CD4-positive, CD25-positive, alpha-beta regulatory T cell (primary cell): ENCODE measurements at regions not wholly inside any gene's neighbourhood (a gene's known extent, or its start where the extent isn't known, plus 50 kb on each side); places are given as distances from the start of the nearest gene placed in this dataset.

Source experiments
- ATAC-seq, 2 donors: fragments of 150-1000 bp; cut with Tn5 transposase; one replicate each; pipeline ENCODE4 v1.10.0; 2021; ENCODE audit warnings: low read depth in 2 of 2, moderate number of reproducible peaks in 2 of 2, moderate library complexity in 1 of 2
- DNase-seq, 3 donors: peaks; one replicate each; pipeline versions ENCODE4 v3.0.0 to v3.0.0-alpha.2; 2012 to 2022; ENCODE audit warnings: mixed read lengths in 1 of 3
- H3K27ac ChIP-seq: one replicate; pipeline ENCODE4 v1.7.0; 2013; ENCODE audit warnings: mild to moderate bottlenecking, low read length; ENCODE audit not compliant: insufficient read depth, poor library complexity, severe bottlenecking
- H3K27me3 ChIP-seq: one replicate; pipeline ENCODE4 v1.7.0; 2013; ENCODE audit warnings: low read length; ENCODE audit not compliant: control insufficient read depth, insufficient read depth
- H3K36me3 ChIP-seq: one replicate; pipeline ENCODE4 v1.7.0; 2013; ENCODE audit warnings: mild to moderate bottlenecking, low read length, moderate library complexity; ENCODE audit not compliant: control insufficient read depth, insufficient read depth
- H3K4me1 ChIP-seq: 2 replicates; pipeline ENCODE4 v1.7.0; 2013; ENCODE audit warnings: mild to moderate bottlenecking, low read length; ENCODE audit not compliant: insufficient read depth, control insufficient read depth, poor library complexity, severe bottlenecking
- H3K4me3 ChIP-seq: one replicate; pipeline ENCODE4 v1.7.0; 2013; ENCODE audit warnings: low read depth, mild to moderate bottlenecking, low read length, moderate library complexity
- H3K9me3 ChIP-seq, 2 experiments: 1 replicate in 1 of 2; 2 replicates in 1 of 2; pipeline ENCODE4 v1.7.0; 2013; ENCODE audit warnings: low read length in 2 of 2, mild to moderate bottlenecking in 1 of 2, moderate library complexity in 1 of 2; ENCODE audit not compliant: control insufficient read depth in 2 of 2
- H3K27ac Mint-ChIP-seq, 3 donors: one replicate each; pipeline ENCODE4 v1.8.0; 2020 to 2022; ENCODE audit warnings: mild to moderate bottlenecking in 3 of 3, mixed read lengths in 3 of 3, moderate library complexity in 2 of 3
- H3K27me3 Mint-ChIP-seq: one replicate; pipeline ENCODE4 v1.8.0; 2022; ENCODE audit warnings: mild to moderate bottlenecking, mixed read lengths
- H3K36me3 Mint-ChIP-seq: one replicate; pipeline ENCODE4 v1.8.0; 2020; ENCODE audit warnings: mixed read lengths
- H3K4me1 Mint-ChIP-seq, 4 donors: one replicate each; pipeline ENCODE4 v1.8.0; 2020 to 2022; ENCODE audit warnings: mixed read lengths in 4 of 4, mild to moderate bottlenecking in 1 of 4
- H3K4me3 Mint-ChIP-seq, 4 donors: one replicate each; pipeline ENCODE4 v1.8.0; 2020 to 2022; ENCODE audit warnings: mild to moderate bottlenecking in 4 of 4, mixed read lengths in 4 of 4, moderate library complexity in 3 of 4
- H3K9me3 Mint-ChIP-seq, 7 donors: one replicate each; pipeline ENCODE4 v1.8.0; 2020 to 2022; ENCODE audit warnings: mixed read lengths in 7 of 7, mild to moderate bottlenecking in 3 of 7, moderate library complexity in 2 of 7

DNA sequence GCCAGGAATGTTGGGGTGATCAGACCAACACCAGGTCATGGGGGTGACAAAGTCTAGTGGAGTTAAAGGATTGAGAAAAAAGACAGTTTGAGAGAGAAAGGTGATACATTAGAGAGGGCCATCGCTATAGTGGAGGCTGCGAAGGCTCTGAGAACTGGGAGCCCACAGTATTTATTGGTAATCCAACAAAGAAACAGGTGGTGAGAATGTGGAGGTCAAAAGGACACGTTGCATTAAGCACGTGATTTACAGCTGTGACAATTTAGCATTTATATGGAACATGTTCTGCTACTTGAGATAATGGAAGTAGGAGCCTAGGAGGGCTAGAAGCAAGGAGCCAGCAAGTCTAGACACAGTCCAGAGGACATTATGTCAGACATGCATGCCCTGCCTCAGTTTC, 2086.5 kb upstream of the C9orf72 start:
- Mint-ChIP-seq H3K27me3 (no peaks in the 10 kb centered on the region), H3K9me3 (peaks cover 2 to 13% (median 8%) of the 10 kb centered on the region in 7 donors), H3K4me1 (no peaks in the 10 kb centered on the region), H3K27ac (no peak overlapping the region), H3K36me3 (no peaks in the 10 kb centered on the region), H3K4me3 (no peak overlapping the region)
- Histone ChIP-seq H3K36me3 (no peaks in the 10 kb centered on the region), H3K27me3 (no peaks in the 10 kb centered on the region), H3K27ac (no peak overlapping the region), H3K4me3 (no peak overlapping the region), H3K4me1 (no peaks in the 10 kb centered on the region), H3K9me3 (peaks cover 0 to 3% of the 10 kb centered on the region in 2 experiments)
- ATAC-seq (no peak), DNase-seq (no peak)

DNA sequence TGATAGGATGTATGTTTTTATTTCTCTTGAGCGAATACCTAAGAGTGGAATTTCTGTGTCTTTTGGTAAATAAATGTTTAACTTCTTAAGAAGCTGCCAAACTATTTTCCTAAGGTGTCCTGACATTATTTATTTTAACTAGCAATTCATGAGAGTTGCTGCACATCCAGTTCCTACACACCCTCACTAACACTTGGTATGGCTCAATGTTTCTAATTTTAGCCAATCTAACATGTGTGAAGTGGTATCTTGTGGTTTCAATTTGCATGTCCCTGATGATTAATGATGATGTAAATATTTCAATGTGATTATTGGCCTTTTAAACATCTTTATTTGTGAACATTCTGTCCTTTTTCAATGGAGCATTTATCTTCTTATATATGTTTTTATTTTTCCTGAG, 2095.5 kb upstream of the C9orf72 start:
- peaks cover 0 to 14% (median 3%) of the 10 kb centered on the region in 7 donors for H3K9me3 Mint-ChIP-seq
- H3K27ac Mint-ChIP-seq: no peak overlapping the region
- H3K4me3 ChIP-seq: no peak overlapping the region
- ATAC-seq: no peak
- H3K27ac ChIP-seq: no peak overlapping the region
- no peaks in the 10 kb centered on the region for H3K27me3 ChIP-seq
- no peaks in the 10 kb centered on the region for H3K27me3 Mint-ChIP-seq
- no peaks in the 10 kb centered on the region for H3K36me3 ChIP-seq
- no peaks in the 10 kb centered on the region for H3K9me3 ChIP-seq
- no peaks in the 10 kb centered on the region for H3K4me1 ChIP-seq
- no peak for DNase-seq
- no peaks in the 10 kb centered on the region for H3K36me3 Mint-ChIP-seq
- H3K4me3 Mint-ChIP-seq: no peak overlapping the region
- H3K4me1 Mint-ChIP-seq: no peaks in the 10 kb centered on the region

DNA sequence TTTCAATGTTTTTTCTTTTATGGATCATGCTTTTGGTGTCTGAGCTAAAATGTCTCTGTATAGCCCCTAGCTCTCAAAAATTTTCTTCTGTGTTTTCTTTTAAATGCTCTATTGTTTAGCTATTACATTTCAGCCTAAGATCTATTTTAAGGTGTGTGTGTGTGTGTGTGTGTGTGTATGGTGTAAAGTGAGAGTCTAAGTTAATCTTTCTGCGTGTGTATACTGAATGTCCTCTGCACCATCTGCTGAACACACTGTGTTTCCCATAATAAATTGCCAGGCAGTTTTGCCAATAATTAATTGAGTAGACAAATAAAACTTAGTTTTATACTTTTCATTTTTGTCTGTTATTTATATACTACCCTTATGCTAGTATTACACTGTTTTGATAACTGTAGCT, 2096.3 kb upstream of the C9orf72 start:
- Mint-ChIP-seq H3K27me3 (no peaks in the 10 kb centered on the region), H3K9me3 (peaks cover 0 to 7% (median 3%) of the 10 kb centered on the region in 7 donors), H3K27ac (no peak overlapping the region), H3K36me3 (no peaks in the 10 kb centered on the region), H3K4me3 (no peak overlapping the region), H3K4me1 (no peaks in the 10 kb centered on the region)
- ATAC-seq: no peak
- no peaks in the 10 kb centered on the region for H3K36me3 ChIP-seq
- H3K27me3 ChIP-seq: no peaks in the 10 kb centered on the region
- H3K4me1 ChIP-seq: no peaks in the 10 kb centered on the region
- no peaks in the 10 kb centered on the region for H3K9me3 ChIP-seq
- no peak for DNase-seq
- H3K27ac ChIP-seq: no peak overlapping the region
- H3K4me3 ChIP-seq: no peak overlapping the region

DNA sequence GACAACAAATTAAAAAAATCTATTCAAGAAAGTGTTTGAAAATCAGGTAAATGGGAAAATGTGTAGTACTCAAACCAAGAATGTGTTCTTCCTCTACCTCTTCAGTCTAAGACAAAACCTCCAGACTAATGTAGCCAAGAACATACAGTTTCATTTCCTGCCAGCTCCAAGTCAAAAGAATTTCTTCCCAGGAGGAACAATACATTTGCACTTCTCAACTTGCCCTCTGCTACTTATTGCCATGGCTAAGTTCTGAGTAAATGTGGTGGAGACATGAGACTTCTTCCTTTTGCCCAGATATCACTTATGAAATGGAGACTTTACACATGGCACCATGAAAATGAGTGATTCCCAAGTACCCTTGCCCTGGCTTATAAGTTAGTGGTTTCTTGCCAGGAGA, 2112.2 kb upstream of the C9orf72 start:
- no peaks in the 10 kb centered on the region for H3K4me1 Mint-ChIP-seq
- no peak overlapping the region for H3K27ac Mint-ChIP-seq
- no peak overlapping the region for H3K4me3 Mint-ChIP-seq

DNA sequence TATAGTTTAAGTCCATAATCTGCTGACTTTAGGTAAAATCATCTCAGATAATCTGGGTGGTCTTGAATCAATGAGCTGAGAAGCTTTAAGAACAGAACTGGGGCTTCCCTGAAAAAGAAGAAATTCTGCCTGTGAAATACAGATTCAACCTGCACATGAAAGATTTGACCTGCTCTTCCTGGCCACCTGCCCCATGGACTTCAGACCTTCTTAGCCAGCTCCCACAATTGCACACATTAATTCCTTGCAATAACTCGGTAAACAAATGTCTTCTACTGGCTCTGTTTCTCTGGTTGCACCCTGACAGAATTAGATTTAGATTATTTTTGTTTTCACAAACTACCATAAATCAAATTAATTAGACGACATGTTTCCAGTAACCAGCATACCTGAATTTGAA, 2117.9 kb upstream of the C9orf72 start:
- Histone ChIP-seq H3K27me3 (no peaks in the 10 kb centered on the region), H3K9me3 (no peaks in the 10 kb centered on the region), H3K4me3 (no peak overlapping the region), H3K36me3 (no peaks in the 10 kb centered on the region), H3K4me1 (no peaks in the 10 kb centered on the region), H3K27ac (no peak overlapping the region)
- no peak overlapping the region for H3K4me3 Mint-ChIP-seq
- no peak for DNase-seq
- no peaks in the 10 kb centered on the region for H3K4me1 Mint-ChIP-seq
- H3K27me3 Mint-ChIP-seq: no peaks in the 10 kb centered on the region
- ATAC-seq: no peak
- H3K36me3 Mint-ChIP-seq: no peaks in the 10 kb centered on the region
- H3K9me3 Mint-ChIP-seq: peaks cover 0 to 22% (median 8%) of the 10 kb centered on the region in 7 donors
- H3K27ac Mint-ChIP-seq: no peak overlapping the region

More for the DNA sequence above, 2112.2 kb upstream of the C9orf72 start:
- Histone ChIP-seq H3K9me3 (no peaks in the 10 kb centered on the region), H3K4me1 (no peaks in the 10 kb centered on the region), H3K4me3 (no peak overlapping the region), H3K27ac (no peak overlapping the region), H3K27me3 (no peaks in the 10 kb centered on the region), H3K36me3 (no peaks in the 10 kb centered on the region)
- Mint-ChIP-seq H3K9me3 (peaks cover 0 to 10% (median 4%) of the 10 kb centered on the region in 7 donors), H3K36me3 (no peaks in the 10 kb centered on the region), H3K27me3 (no peaks in the 10 kb centered on the region)
- no peak for ATAC-seq
- no peak for DNase-seq

DNA sequence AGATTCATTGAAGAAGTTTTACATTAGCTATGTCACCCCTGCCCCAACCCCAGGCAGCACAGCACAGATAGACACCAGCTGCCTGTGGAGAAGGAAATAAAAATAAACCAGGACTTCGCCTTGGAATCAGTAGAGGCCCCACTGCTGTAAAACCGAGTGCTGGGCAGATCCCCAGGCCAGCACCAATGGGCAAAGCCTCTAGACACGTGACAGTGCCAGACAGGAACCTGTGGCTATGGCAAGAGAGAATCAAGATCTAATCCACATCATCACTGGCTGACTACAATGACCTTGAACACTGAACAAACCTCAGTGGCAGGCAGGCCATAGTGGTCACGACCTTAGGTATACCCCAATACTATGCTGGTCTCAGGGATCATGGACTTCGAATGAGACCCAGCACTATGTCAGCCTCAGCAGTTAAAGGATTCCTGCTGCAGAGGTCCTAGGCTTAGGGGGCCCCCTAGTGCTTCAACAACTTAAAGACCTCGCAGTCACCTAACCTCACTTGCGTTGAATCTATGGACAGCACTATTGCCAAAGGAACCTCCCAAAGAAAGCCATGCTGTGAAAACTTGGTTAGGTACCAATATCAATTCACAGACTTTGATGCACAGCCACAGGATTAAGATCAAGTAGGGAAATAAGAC, 2118.6 kb upstream of the C9orf72 start:
- no peaks in the 10 kb centered on the region for H3K9me3 ChIP-seq
- H3K4me3 ChIP-seq: no peak overlapping the region
- ATAC-seq (no peak), DNase-seq (no peak)
- no peaks in the 10 kb centered on the region for H3K27me3 ChIP-seq
- Mint-ChIP-seq H3K36me3 (no peaks in the 10 kb centered on the region), H3K4me3 (no peak overlapping the region), H3K9me3 (peaks cover 0 to 22% (median 8%) of the 10 kb centered on the region in 7 donors), H3K27me3 (no peaks in the 10 kb centered on the region), H3K27ac (no peak overlapping the region), H3K4me1 (no peaks in the 10 kb centered on the region)
- H3K36me3 ChIP-seq: no peaks in the 10 kb centered on the region
- H3K27ac ChIP-seq: no peak overlapping the region
- no peaks in the 10 kb centered on the region for H3K4me1 ChIP-seq

DNA sequence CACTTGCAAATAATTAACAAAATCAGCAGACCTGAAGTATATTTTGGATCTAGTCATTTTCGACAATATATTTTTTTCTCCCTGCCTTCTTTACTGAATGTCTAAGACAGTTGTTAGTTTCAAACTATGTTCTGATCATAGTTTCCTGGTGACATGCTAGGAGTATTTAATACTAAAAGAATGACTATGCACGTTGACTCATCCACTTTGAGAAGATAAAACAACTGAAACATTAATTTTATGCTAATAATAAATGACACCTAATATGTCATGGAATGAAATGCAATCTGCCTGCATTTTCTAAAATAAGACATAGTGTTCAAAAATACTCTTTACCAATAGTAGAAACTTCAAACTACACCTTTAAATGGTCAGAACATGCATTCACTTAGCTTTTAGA, 2123.7 kb upstream of the C9orf72 start:
- H3K27ac ChIP-seq: no peak overlapping the region
- Mint-ChIP-seq H3K27me3 (no peaks in the 10 kb centered on the region), H3K4me3 (no peak overlapping the region), H3K4me1 (no peaks in the 10 kb centered on the region), H3K36me3 (no peaks in the 10 kb centered on the region), H3K9me3 (peaks cover 0 to 18% (median 6%) of the 10 kb centered on the region in 7 donors), H3K27ac (no peak overlapping the region)
- H3K4me1 ChIP-seq: no peaks in the 10 kb centered on the region
- H3K27me3 ChIP-seq: no peaks in the 10 kb centered on the region
- no peak for DNase-seq
- no peaks in the 10 kb centered on the region for H3K9me3 ChIP-seq
- H3K36me3 ChIP-seq: no peaks in the 10 kb centered on the region
- no peak for ATAC-seq
- no peak overlapping the region for H3K4me3 ChIP-seq

DNA sequence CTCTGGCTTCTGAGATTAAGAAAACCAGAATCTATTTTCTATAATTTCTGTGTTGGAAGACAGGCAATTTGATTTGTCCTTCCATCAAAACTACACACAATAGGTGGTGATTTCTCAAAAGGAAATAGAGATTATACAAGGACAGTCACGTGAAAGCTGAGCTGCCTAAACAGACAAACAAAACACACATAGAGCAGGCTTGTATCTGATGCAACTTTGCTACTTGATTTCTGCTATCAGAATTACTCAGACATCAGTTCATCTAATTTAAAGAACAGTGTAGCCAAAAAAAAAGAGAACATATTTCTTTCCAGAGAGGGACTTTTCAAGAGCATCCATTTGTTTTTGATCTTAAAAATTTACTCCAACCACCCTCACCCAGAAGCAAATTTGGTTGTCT, 2128.3 kb upstream of the C9orf72 start:
- DNase-seq (no peak), ATAC-seq (no peak)
- Histone ChIP-seq H3K9me3 (peaks cover 0 to 8% of the 10 kb centered on the region in 2 experiments), H3K36me3 (no peaks in the 10 kb centered on the region), H3K4me1 (no peaks in the 10 kb centered on the region), H3K4me3 (no peak overlapping the region), H3K27me3 (no peaks in the 10 kb centered on the region), H3K27ac (no peak overlapping the region)
- H3K4me3 Mint-ChIP-seq: no peak overlapping the region
- H3K27ac Mint-ChIP-seq: no peak overlapping the region
- no peaks in the 10 kb centered on the region for H3K36me3 Mint-ChIP-seq
- H3K4me1 Mint-ChIP-seq: no peaks in the 10 kb centered on the region
- no peaks in the 10 kb centered on the region for H3K27me3 Mint-ChIP-seq
- peaks cover 0 to 14% (median 2%) of the 10 kb centered on the region in 7 donors for H3K9me3 Mint-ChIP-seq
